Small intestine (tissue), 7 donors: ENCODE measurements at regions not wholly inside any gene's neighbourhood (a gene's known extent, or its start where the extent isn't known, plus 50 kb on each side); places are given as distances from the start of the nearest gene placed in this dataset.

Experiments
- DNase-seq, 2 donors: peaks; one replicate each; pipeline versions ENCODE4 v3.0.0 to v3.0.0-alpha.2; 2013
- FAIRE-seq: peaks from 2 replicates; lab custom pipeline; 2012; peaks lifted over from hg19 to GRCh38; lab: Jason Lieb, UNC
- H3K27ac ChIP-seq, 3 donors: one replicate each; pipeline ENCODE4 v1.5.1; 2013; ENCODE audit warnings: low read length in 2 of 3, mild to moderate bottlenecking in 2 of 3, control low read depth in 1 of 3, inconsistent platforms in 1 of 3, low read depth in 1 of 3, moderate library complexity in 1 of 3
- H3K27me3 ChIP-seq, 3 donors: one replicate each; pipeline ENCODE4 v1.6.1; 2013; ENCODE audit warnings: low read length in 3 of 3, inconsistent platforms in 1 of 3; ENCODE audit not compliant: control insufficient read depth in 3 of 3, insufficient read depth in 3 of 3
- H3K36me3 ChIP-seq, 3 donors: one replicate each; pipeline ENCODE4 v1.6.1; 2013; ENCODE audit warnings: low read length in 3 of 3, inconsistent platforms in 1 of 3, low read depth in 1 of 3, mild to moderate bottlenecking in 1 of 3, moderate library complexity in 1 of 3; ENCODE audit not compliant: control insufficient read depth in 3 of 3, insufficient read depth in 2 of 3
- H3K4me1 ChIP-seq, 3 donors: one replicate each; pipeline ENCODE4 v1.6.1; 2013; ENCODE audit warnings: low read length in 2 of 3, inconsistent platforms in 1 of 3, low read depth in 1 of 3, mild to moderate bottlenecking in 1 of 3, moderate library complexity in 1 of 3; ENCODE audit not compliant: control insufficient read depth in 3 of 3, insufficient read depth in 2 of 3
- H3K4me3 ChIP-seq, 3 donors: one replicate each; pipeline ENCODE4 v1.5.1; 2013; ENCODE audit warnings: low read length in 3 of 3, control low read depth in 1 of 3, inconsistent platforms in 1 of 3, low read depth in 1 of 3, mild to moderate bottlenecking in 1 of 3, moderate library complexity in 1 of 3
- H3K9me3 ChIP-seq, 2 donors: one replicate each; pipeline ENCODE4 v1.6.1; 2013; ENCODE audit warnings: low read depth in 1 of 2, low read length in 1 of 2; ENCODE audit not compliant: control insufficient read depth in 2 of 2, insufficient read depth in 1 of 2
- WGBS, 3 donors: extraction: QIAGEN DNeasy Blood & Tissue Kit; methylation state at CpG; one replicate each; pipeline ENCODE4 v1.1.7; 2013; 5-methylcytosine and 5-hydroxymethylcytosine counted together
- donor health status: healthy with polysubstance abuse.
- donor health status: control.
- donor health status: control.
- donor health status: Bipolar disorder and iron deficiency.
- donor health status: healthy.

- 51 to 85% (median 61%) methylated on average over 1 of the region's 1 CpG for WGBS, 3 donors
- no peaks in the 10 kb centered on the region for H3K36me3 ChIP-seq
These were observed 566.4 kb upstream of the POT1 start for GRCh38 chr7:125495997-125496396.

GRCh38 chr7:125492521-125492920, 562.9 kb upstream of the POT1 start:
- Histone ChIP-seq H3K4me1 (no peaks in the 10 kb centered on the region), H3K27ac (no peak overlapping the region), H3K36me3 (no peaks in the 10 kb centered on the region), H3K27me3 (no peaks in the 10 kb centered on the region), H3K9me3 (no peaks in the 10 kb centered on the region), H3K4me3 (no peak overlapping the region)
- FAIRE-seq (no peak), DNase-seq (no peak)
- 43 to 69% (median 67%) methylated on average over 1 of the region's 1 CpG for WGBS, 3 donors

More at GRCh38 chr7:125495997-125496396, 566.4 kb upstream of the POT1 start:
- DNase-seq (no peak), FAIRE-seq (no peak)
- no peak overlapping the region for H3K4me3 ChIP-seq
- H3K27me3 ChIP-seq = no peaks in the 10 kb centered on the region
- H3K4me1 ChIP-seq = no peaks in the 10 kb centered on the region
- no peak overlapping the region for H3K27ac ChIP-seq
- H3K9me3 ChIP-seq = no peaks in the 10 kb centered on the region

GRCh38 chr7:125491137-125491536, 561.5 kb upstream of the POT1 start:
- no peaks in the 10 kb centered on the region for H3K36me3 ChIP-seq
- FAIRE-seq (no peak), DNase-seq (no peak)
- H3K27me3 ChIP-seq = no peaks in the 10 kb centered on the region
- no peaks in the 10 kb centered on the region for H3K4me1 ChIP-seq
- H3K4me3 ChIP-seq = no peak overlapping the region
- 67 to 79% (median 72%) methylated on average over 1 of the region's 1 CpG for WGBS, 3 donors
- no peaks in the 10 kb centered on the region for H3K9me3 ChIP-seq
- no peak overlapping the region for H3K27ac ChIP-seq

GRCh38 chr7:125490167-125490566, 560.5 kb upstream of the POT1 start:
- DNase-seq (no peak), FAIRE-seq (no peak)
- H3K27ac ChIP-seq = no peak overlapping the region
- H3K4me1 ChIP-seq = no peaks in the 10 kb centered on the region
- 58 to 71% (median 60%) methylated on average over 4 of the region's 4 CpGs for WGBS, 3 donors
- no peaks in the 10 kb centered on the region for H3K36me3 ChIP-seq
- no peaks in the 10 kb centered on the region for H3K27me3 ChIP-seq
- no peaks in the 10 kb centered on the region for H3K9me3 ChIP-seq
- no peak overlapping the region for H3K4me3 ChIP-seq

GRCh38 chr7:125485223-125485622, 555.6 kb upstream of the POT1 start:
- Histone ChIP-seq H3K27ac (no peak overlapping the region), H3K9me3 (no peaks in the 10 kb centered on the region), H3K4me3 (no peak overlapping the region), H3K27me3 (no peaks in the 10 kb centered on the region), H3K4me1 (no peaks in the 10 kb centered on the region), H3K36me3 (no peaks in the 10 kb centered on the region)
- DNase-seq (no peak), FAIRE-seq (no peak)
- WGBS, 3 donors = 81 to 89% (median 84%) methylated on average over 2 of the region's 2 CpGs

- Histone ChIP-seq H3K27me3 (no peaks in the 10 kb centered on the region), H3K4me3 (no peak overlapping the region), H3K36me3 (no peaks in the 10 kb centered on the region), H3K4me1 (no peaks in the 10 kb centered on the region), H3K9me3 (no peaks in the 10 kb centered on the region), H3K27ac (no peak overlapping the region)
- no peak for FAIRE-seq
- DNase-seq = no peak
- WGBS, 3 donors = 82 to 86% (median 86%) methylated on average over 2 of the region's 2 CpGs
These were observed 555.1 kb upstream of the POT1 start for GRCh38 chr7:125484755-125485154.

- no peak for FAIRE-seq
- WGBS, 3 donors = 76 to 85% (median 82%) methylated on average over 7 of the region's 7 CpGs
These were observed 551.7 kb upstream of the POT1 start for GRCh38 chr7:125481323-125481722.

GRCh38 chr7:125480762-125481161, 551.1 kb upstream of the POT1 start:
- H3K9me3 ChIP-seq = no peaks in the 10 kb centered on the region
- no peak for DNase-seq
- H3K4me1 ChIP-seq = no peaks in the 10 kb centered on the region
- FAIRE-seq = no peak
- H3K27me3 ChIP-seq = no peaks in the 10 kb centered on the region
- WGBS, 3 donors = 92 to 95% (median 94%) methylated on average over 10 of the region's 10 CpGs
- H3K4me3 ChIP-seq = no peak overlapping the region
- H3K27ac ChIP-seq = no peak overlapping the region
- no peaks in the 10 kb centered on the region for H3K36me3 ChIP-seq

More at GRCh38 chr7:125481323-125481722, 551.7 kb upstream of the POT1 start:
- no peak for DNase-seq
- no peaks in the 10 kb centered on the region for H3K9me3 ChIP-seq
- no peaks in the 10 kb centered on the region for H3K27me3 ChIP-seq
- H3K27ac ChIP-seq = no peak overlapping the region
- no peak overlapping the region for H3K4me3 ChIP-seq
- no peaks in the 10 kb centered on the region for H3K4me1 ChIP-seq
- H3K36me3 ChIP-seq = no peaks in the 10 kb centered on the region

GRCh38 chr7:125468855-125469174, 539.2 kb upstream of the POT1 start:
- Histone ChIP-seq H3K4me3 (no peak overlapping the region), H3K4me1 (no peaks in the 10 kb centered on the region), H3K9me3 (peaks cover 0 to 4% of the 10 kb centered on the region in 2 donors), H3K27ac (no peak overlapping the region), H3K27me3 (no peaks in the 10 kb centered on the region), H3K36me3 (no peaks in the 10 kb centered on the region)
- WGBS, 3 donors = 93 to 95% (median 93%) methylated on average over 16 of the region's 16 CpGs
- DNase-seq (no peak), FAIRE-seq (no peak)
